SU-DHL-6 (cell line): ENCODE measurements at regions not wholly inside any gene's neighbourhood (a gene's known extent, or its start where the extent isn't known, plus 50 kb on each side); places are given as distances from the start of the nearest gene placed in this dataset.

Experiments
- H2AFZ ChIP-seq: fragments of 200-600 bp; sonication (generic); 2 replicates; pipeline ENCODE4 v1.6.1; 2014; ENCODE audit warnings: low read depth, mild to moderate bottlenecking, moderate library complexity, mixed read lengths, antibody characterized with exemption, low read length; ENCODE audit not compliant: severe bottlenecking
- H3F3A ChIP-seq: fragments of 200-600 bp; shearing (Covaris generic); 2 replicates; pipeline ENCODE4 v1.6.0; 2016; ENCODE audit warnings: antibody characterized with exemption, mild to moderate bottlenecking; ENCODE audit not compliant: insufficient read depth
- H3K27ac ChIP-seq: fragments of 200-600 bp; sonication (generic); 2 replicates; pipeline ENCODE4 v1.5.1; 2016; ENCODE audit warnings: low read depth, mild to moderate bottlenecking, low read length, moderate library complexity, mixed read lengths
- H3K27me3 ChIP-seq: fragments of 200-600 bp; sonication (generic), shearing (Covaris generic); 2 replicates; pipeline ENCODE4 v1.6.0; 2014; ENCODE audit warnings: mild to moderate bottlenecking, low read length
- H3K36me3 ChIP-seq: fragments of 200-600 bp; sonication (generic); 2 replicates; pipeline ENCODE4 v1.6.1; 2014; ENCODE audit warnings: mild to moderate bottlenecking, low read length, mixed read lengths
- H3K4me2 ChIP-seq: fragments of 300-600, 200-600 bp; shearing (Covaris generic), sonication (generic); 2 replicates; pipeline ENCODE4 v1.6.0; 2014; ENCODE audit warnings: low read length, low read depth, mild to moderate bottlenecking; ENCODE audit not compliant: poor library complexity, severe bottlenecking
- H3K4me3 ChIP-seq: fragments of 200-600 bp; sonication (generic); 2 replicates; pipeline ENCODE4 v1.5.1; 2014; ENCODE audit warnings: antibody characterized with exemption, low read length, mild to moderate bottlenecking, mixed read lengths; ENCODE audit not compliant: insufficient read depth, poor library complexity, severe bottlenecking
- H3K79me2 ChIP-seq: fragments of 200-600 bp; sonication (generic); 2 replicates; pipeline ENCODE4 v1.6.1; 2014; ENCODE audit warnings: mild to moderate bottlenecking, low read length, moderate library complexity; ENCODE audit not compliant: insufficient read depth
- H3K9ac ChIP-seq: fragments of 200-600 bp; sonication (generic); 2 replicates; pipeline ENCODE4 v1.7.0; 2014; ENCODE audit warnings: mild to moderate bottlenecking, low read length
- H3K9me2 ChIP-seq: fragments of 200-600 bp; sonication (generic); replicated peaks from 2 replicates; pipeline ENCODE4 v1.6.1; 2014; ENCODE audit warnings: low read length; ENCODE audit not compliant: insufficient read depth
- H3K9me3 ChIP-seq: fragments of 200-600 bp; sonication (generic); 2 replicates; pipeline ENCODE4 v1.6.1; 2014; ENCODE audit warnings: low read length, mixed read lengths; ENCODE audit not compliant: insufficient read depth
- H4K20me1 ChIP-seq: fragments of 200-600 bp; sonication (generic); 2 replicates; pipeline ENCODE4 v1.6.1; 2014; ENCODE audit warnings: low read depth, mild to moderate bottlenecking, antibody characterized with exemption, low read length, moderate library complexity, mixed read lengths
- CTCF ChIP-seq: fragments of 200-600 bp; sonication (generic); IDR thresholded peaks from one replicate; pipeline ENCODE4 v1.5.1; 2017; ENCODE audit warnings: antibody characterized with exemption, mild to moderate bottlenecking, low read length, moderate library complexity; ENCODE audit not compliant: insufficient read depth, poor library complexity, severe bottlenecking
- EZH2phosphoT487 ChIP-seq: fragments of 200-600 bp; sonication (generic), shearing (Covaris generic); conservative IDR thresholded peaks from 2 replicates; pipeline ENCODE4 v1.6.1; 2018; ENCODE audit warnings: mild to moderate bottlenecking, antibody characterized with exemption, low read length, moderate library complexity, mixed read lengths

GRCh38 chr12:13573698-13574321, 377.3 kb downstream of the EMP1 start:
- H3K36me3 ChIP-seq = no peaks in the 10 kb centered on the region
- no peaks in the 10 kb centered on the region for H3K9me3 ChIP-seq
- no peak for TF ChIP-seq CTCF
- TF ChIP-seq EZH2phosphoT487 = no peak
- no peak overlapping the region for H3K4me2 ChIP-seq
- no peak overlapping the region for H2AFZ ChIP-seq
- no peak overlapping the region for H3K4me3 ChIP-seq
- no peaks in the 10 kb centered on the region for H3K9me2 ChIP-seq
- H3F3A ChIP-seq = no peaks in the 10 kb centered on the region
- no peaks in the 10 kb centered on the region for H3K27me3 ChIP-seq
- H3K79me2 ChIP-seq = no peaks in the 10 kb centered on the region
- H3K9ac ChIP-seq = no peak overlapping the region
- no peaks in the 10 kb centered on the region for H4K20me1 ChIP-seq
- H3K27ac ChIP-seq = no peak overlapping the region

GRCh38 chr12:13571035-13571434, 374.5 kb downstream of the EMP1 start:
- Histone ChIP-seq H3K27ac (no peak overlapping the region), H3K9me2 (no peaks in the 10 kb centered on the region), H2AFZ (no peak overlapping the region), H3K4me2 (no peak overlapping the region), H3K4me3 (no peak overlapping the region), H4K20me1 (no peaks in the 10 kb centered on the region), H3K27me3 (no peaks in the 10 kb centered on the region), H3K9me3 (no peaks in the 10 kb centered on the region), H3K9ac (no peak overlapping the region), H3K79me2 (no peaks in the 10 kb centered on the region), H3K36me3 (no peaks in the 10 kb centered on the region), H3F3A (no peaks in the 10 kb centered on the region)
- TF ChIP-seq EZH2phosphoT487 = no peak

GRCh38 chr12:13570005-13570694, 373.6 kb downstream of the EMP1 start:
- Histone ChIP-seq H3K4me3 (no peak overlapping the region), H4K20me1 (no peaks in the 10 kb centered on the region), H3K9me3 (no peaks in the 10 kb centered on the region), H3K79me2 (no peaks in the 10 kb centered on the region), H3K27me3 (no peaks in the 10 kb centered on the region), H3K9me2 (no peaks in the 10 kb centered on the region), H3F3A (no peaks in the 10 kb centered on the region), H3K27ac (no peak overlapping the region), H3K9ac (no peak overlapping the region), H3K36me3 (no peaks in the 10 kb centered on the region), H2AFZ (no peak overlapping the region), H3K4me2 (no peak overlapping the region)
- TF ChIP-seq CTCF = no peak
- no peak for TF ChIP-seq EZH2phosphoT487

GRCh38 chr12:13566292-13566691, 369.8 kb downstream of the EMP1 start:
- Histone ChIP-seq H3F3A (no peaks in the 10 kb centered on the region), H3K9me2 (no peaks in the 10 kb centered on the region), H3K27ac (no peak overlapping the region), H3K4me2 (no peak overlapping the region), H2AFZ (no peak overlapping the region), H3K79me2 (no peaks in the 10 kb centered on the region), H3K9ac (no peak overlapping the region), H3K36me3 (no peaks in the 10 kb centered on the region), H4K20me1 (no peaks in the 10 kb centered on the region), H3K4me3 (no peak overlapping the region), H3K9me3 (no peaks in the 10 kb centered on the region), H3K27me3 (no peaks in the 10 kb centered on the region)
- TF ChIP-seq CTCF (no peak), EZH2phosphoT487 (no peak)
